Stimulated activated effector memory CD8-positive, alpha-beta T cell treated with anti-CD3 and anti-CD28 coated beads, Interleukin-12 subunit alpha, Interleukin-12 subunit beta, amount 100 ng/mL, for 72 hours (primary cell): ENCODE measurements at regions not wholly inside any gene's neighbourhood (a gene's known extent, or its start where the extent isn't known, plus 50 kb on each side); places are given as distances from the start of the nearest gene placed in this dataset.

Experiments
- ATAC-seq: fragments of 150-1000 bp; cut with Tn5 transposase; 2 replicates; pipeline ENCODE4 v1.10.0; 2021
- DNase-seq, 2 donors: peaks; one replicate each; pipeline ENCODE4 v3.0.0; 2021 to 2022; ENCODE audit warnings: low spot score in 2 of 2
- H3K27ac Mint-ChIP-seq: one replicate; pipeline ENCODE4 v1.8.0; 2022; ENCODE audit warnings: mild to moderate bottlenecking, mixed read lengths
- H3K36me3 Mint-ChIP-seq: one replicate; pipeline ENCODE4 v1.8.0; 2022; ENCODE audit warnings: mild to moderate bottlenecking, mixed read lengths
- H3K4me1 Mint-ChIP-seq: one replicate; pipeline ENCODE4 v1.8.0; 2022; ENCODE audit warnings: mixed read lengths
- H3K4me3 Mint-ChIP-seq: one replicate; pipeline ENCODE4 v1.8.0; 2022; ENCODE audit warnings: mild to moderate bottlenecking, mixed read lengths
- H3K9me3 Mint-ChIP-seq: one replicate; pipeline ENCODE4 v1.8.0; 2022; ENCODE audit warnings: mixed read lengths

DNA sequence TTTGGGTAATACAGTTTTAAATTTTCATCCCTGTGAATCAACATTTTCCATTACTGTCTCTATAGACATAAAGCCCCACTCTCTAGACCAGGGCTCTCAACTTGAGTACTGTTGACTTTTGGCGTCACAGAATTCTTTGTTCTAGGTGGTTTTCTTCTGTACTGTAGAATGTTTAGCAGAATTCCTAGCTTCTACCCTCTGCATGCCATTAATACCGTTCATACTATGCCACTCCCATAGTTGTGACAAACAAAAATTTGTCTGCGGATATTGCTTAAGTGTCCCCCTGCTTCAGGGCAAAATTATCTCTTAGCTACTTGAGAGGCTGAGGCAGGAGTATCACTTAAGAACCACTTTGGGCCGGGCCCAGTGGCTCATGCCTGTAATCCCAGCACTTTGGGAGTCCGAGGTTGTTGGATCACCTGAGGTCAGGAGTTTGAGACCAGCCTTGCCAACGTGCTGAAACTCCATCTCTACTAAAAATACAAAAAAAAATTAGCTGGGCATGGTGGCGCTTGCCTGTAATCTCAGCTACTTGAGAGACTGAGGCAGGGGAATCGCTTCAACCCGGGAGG, 57.3 kb upstream of the NRG3 start:
- DNase-seq: no peak
- Mint-ChIP-seq H3K4me1 (no peaks in the 10 kb centered on the region), H3K4me3 (no peak overlapping the region), H3K27ac (no peak overlapping the region), H3K36me3 (no peaks in the 10 kb centered on the region), H3K9me3 (peaks cover 15% of the 10 kb centered on the region)
- ATAC-seq: no peak

DNA sequence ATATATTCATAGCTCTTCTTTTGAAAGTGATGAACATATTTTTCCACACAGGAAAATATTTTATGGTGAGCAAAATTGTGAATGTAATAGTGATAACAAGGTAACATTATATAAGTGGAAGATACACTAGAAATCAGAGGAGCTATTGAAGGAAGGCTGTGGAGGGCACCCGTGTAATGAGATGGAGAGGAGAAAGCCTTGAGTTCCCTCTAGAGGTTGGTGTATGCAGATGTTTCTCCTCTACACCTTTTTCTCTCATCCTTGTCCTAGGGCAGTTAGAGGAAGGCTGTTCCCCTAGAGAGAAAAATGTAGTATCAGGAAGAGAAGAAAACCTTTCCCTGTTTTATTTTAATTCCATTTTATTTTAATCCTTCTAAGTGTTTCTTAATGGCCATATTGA, 54.6 kb upstream of the NRG3 start:
- H3K36me3 Mint-ChIP-seq: no peaks in the 10 kb centered on the region
- no peaks in the 10 kb centered on the region for H3K4me1 Mint-ChIP-seq
- no peak overlapping the region for H3K4me3 Mint-ChIP-seq
- peaks cover 10% of the 10 kb centered on the region for H3K9me3 Mint-ChIP-seq
- ATAC-seq: no peak
- no peak for DNase-seq
- H3K27ac Mint-ChIP-seq: no peak overlapping the region
